ENCODE measurements at regions not wholly inside any gene's neighbourhood (a gene's known extent, or its start where the extent isn't known, plus 50 kb on each side); places are given as distances from the start of the nearest gene placed in this dataset.

DNA sequence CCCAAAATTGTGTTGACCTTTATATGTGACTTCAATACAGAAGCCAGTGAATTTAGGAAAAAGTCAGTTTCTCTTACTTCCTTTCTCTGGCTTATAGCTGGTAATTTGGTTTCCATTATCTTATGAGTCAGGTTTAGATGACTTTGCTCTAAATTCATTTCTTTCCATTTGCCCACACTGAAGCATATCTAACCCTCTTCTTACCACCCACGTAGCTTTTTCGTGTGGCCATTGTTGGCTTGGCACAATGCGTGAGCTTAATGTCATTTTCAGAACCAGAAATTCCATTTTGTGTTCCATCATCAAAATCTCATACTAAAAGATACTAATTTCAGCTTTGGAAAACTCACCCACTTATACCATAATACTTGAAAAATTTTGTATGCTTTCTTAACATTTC is 271.2 kb downstream of the INHBA start:
- TF ChIP-seq CTCF (IDR thresholded peaks at IDR 0.05) (no peak), POLR2A (IDR thresholded peaks at IDR 0.05) (no peak)
